GM19397 (cell line): ENCODE measurements at regions not wholly inside any gene's neighbourhood (a gene's known extent, or its start where the extent isn't known, plus 50 kb on each side); places are given as distances from the start of the nearest gene placed in this dataset.
"Not testable (repeated sequence)": the region's sequence is repeated elsewhere in the genome, so short reads cannot be mapped to it uniquely, and the experiment has no call there.

ENCODE experiments used
- ATAC-seq: cut with Tn5 transposase; IDR thresholded peaks from one replicate; pipeline ENCODE4 v1.9.1; 2021; ENCODE audit warnings: mild to moderate bottlenecking, moderate library complexity; ENCODE audit not compliant: unreplicated experiment

GRCh38 chr17:30689266-30690000, 135.1 kb downstream of the CRLF3 start:
- not testable (repeated sequence) for ATAC-seq

GRCh38 chr17:30686538-30687479, 137.7 kb downstream of the CRLF3 start:
- not testable (repeated sequence) for ATAC-seq

GRCh38 chr17:30682280-30682679, 142.2 kb downstream of the CRLF3 start:
- not testable (repeated sequence) for ATAC-seq

GRCh38 chr17:30680681-30681080, 143.8 kb downstream of the CRLF3 start:
- ATAC-seq: not testable (repeated sequence)

GRCh38 chr17:30677550-30678249, 146.8 kb downstream of the CRLF3 start:
- no peak for ATAC-seq

- ATAC-seq: not testable (repeated sequence)
Observed at GRCh38 chr17:30675777-30676492, 148.6 kb downstream of the CRLF3 start.

GRCh38 chr17:30669217-30669649, 155.3 kb downstream of the CRLF3 start:
- ATAC-seq: not testable (repeated sequence)

- ATAC-seq: not testable (repeated sequence)
Observed at GRCh38 chr17:30668360-30669181, 155.9 kb downstream of the CRLF3 start.

- ATAC-seq: not testable (repeated sequence)
Observed at GRCh38 chr17:30667657-30668359, 156.7 kb downstream of the CRLF3 start.

GRCh38 chr17:30666838-30667656, 157.4 kb downstream of the CRLF3 start:
- not testable (repeated sequence) for ATAC-seq

GRCh38 chr17:30663727-30664455, 160.6 kb downstream of the CRLF3 start:
- ATAC-seq: not testable (repeated sequence)

- not testable (repeated sequence) for ATAC-seq
Observed at GRCh38 chr17:30657148-30657547, 167.3 kb downstream of the CRLF3 start.

GRCh38 chr17:30653038-30653437, 171.5 kb downstream of the CRLF3 start:
- not testable (repeated sequence) for ATAC-seq

- not testable (repeated sequence) for ATAC-seq
Observed at GRCh38 chr17:30650149-30650548, 172.9 kb downstream of the GOSR1 start.

GRCh38 chr17:30648015-30648620, 170.9 kb downstream of the GOSR1 start:
- not testable (repeated sequence) for ATAC-seq

- ATAC-seq: not testable (repeated sequence)
Observed at GRCh38 chr17:30645875-30646274, 168.7 kb downstream of the GOSR1 start.

GRCh38 chr17:30644713-30645112, 167.5 kb downstream of the GOSR1 start:
- ATAC-seq: not testable (repeated sequence)
